Activated gamma-delta T cell (primary cell): ENCODE measurements at regions not wholly inside any gene's neighbourhood (a gene's known extent, or its start where the extent isn't known, plus 50 kb on each side); places are given as distances from the start of the nearest gene placed in this dataset.
"Not testable (repeated sequence)": the region's sequence is repeated elsewhere in the genome, so short reads cannot be mapped to it uniquely, and the experiment has no call there.

Experiments used
- DNase-seq: peaks from one replicate; lab custom pipeline; 2025; lab: John Stamatoyannopoulos, UW

- DNase-seq, result no peak
Observed at GRCh38 chr1:30151826-30152225, 571.6 kb downstream of the MATN1 start.

- DNase-seq, result no peak
Observed at GRCh38 chr1:30151119-30151518, 572.3 kb downstream of the MATN1 start.

GRCh38 chr1:30149226-30149625 is 574.2 kb downstream of the MATN1 start:
- no peak for DNase-seq

- no peak for DNase-seq
Observed at GRCh38 chr1:30148676-30149075, 574.7 kb downstream of the MATN1 start.

GRCh38 chr1:30147188-30147587 is 576.2 kb downstream of the MATN1 start:
- no peak for DNase-seq

- DNase-seq, result no peak
Observed at GRCh38 chr1:30146448-30146847, 576.9 kb downstream of the MATN1 start.

- no peak for DNase-seq
Observed at GRCh38 chr1:30145723-30146303, 577.6 kb downstream of the MATN1 start.

GRCh38 chr1:30144831-30145230 is 578.6 kb downstream of the MATN1 start:
- no peak for DNase-seq

GRCh38 chr1:30143517-30143916 is 579.9 kb downstream of the MATN1 start:
- DNase-seq, result no peak

GRCh38 chr1:30140566-30140965 is 582.8 kb downstream of the MATN1 start:
- no peak for DNase-seq

- DNase-seq, result no peak
Observed at GRCh38 chr1:30138891-30139290, 584.5 kb downstream of the MATN1 start.

- DNase-seq, result no peak
Observed at GRCh38 chr1:30137001-30137400, 586.4 kb downstream of the MATN1 start.

- no peak for DNase-seq
Observed at GRCh38 chr1:30135698-30136097, 587.7 kb downstream of the MATN1 start.

GRCh38 chr1:30134466-30135217 is 588.7 kb downstream of the MATN1 start:
- DNase-seq, result no peak

- no peak for DNase-seq
Observed at GRCh38 chr1:30133414-30134055, 589.9 kb downstream of the MATN1 start.

- no peak for DNase-seq
Observed at GRCh38 chr1:30132602-30133286, 590.6 kb downstream of the MATN1 start.

GRCh38 chr1:30130566-30130965 is 592.8 kb downstream of the MATN1 start:
- DNase-seq, result not testable (repeated sequence)

- DNase-seq, result no peak
Observed at GRCh38 chr1:30130099-30130498, 593.3 kb downstream of the MATN1 start.

GRCh38 chr1:30129421-30130055 is 593.8 kb downstream of the MATN1 start:
- no peak for DNase-seq

GRCh38 chr1:30129001-30129408 is 594.4 kb downstream of the MATN1 start:
- DNase-seq, result no peak

- DNase-seq, result no peak
Observed at GRCh38 chr1:30126848-30127247, 596.5 kb downstream of the MATN1 start.

GRCh38 chr1:30125821-30126170 is 597.6 kb downstream of the MATN1 start:
- DNase-seq, result no peak
